Activated naive CD4-positive, alpha-beta T cell treated with anti-CD3 and anti-CD28 coated beads, Interleukin-2, amount 50 U/mL, for 72 hours (primary cell): ENCODE measurements at regions not wholly inside any gene's neighbourhood (a gene's known extent, or its start where the extent isn't known, plus 50 kb on each side); places are given as distances from the start of the nearest gene placed in this dataset.
A peak's percentile ranks its signal among the peaks of the same experiment; 100 is the strongest.
"Not testable (repeated sequence)": the region's sequence is repeated elsewhere in the genome, so short reads cannot be mapped to it uniquely, and the experiment has no call there.

Experiments used
- ATAC-seq, 2 donors: fragments of 150-1000 bp; cut with Tn5 transposase; 2 replicates each; pipeline ENCODE4 v1.10.0; 2021; ENCODE audit warnings: mild to moderate bottlenecking in 2 of 2, moderate library complexity in 2 of 2
- DNase-seq, 2 donors: peaks; one replicate each; pipeline ENCODE4 v3.0.0; 2021 to 2022; ENCODE audit warnings: low spot score in 2 of 2
- H3K27ac Mint-ChIP-seq, 2 donors: one replicate each; pipeline ENCODE4 v1.8.0; 2022; ENCODE audit warnings: mild to moderate bottlenecking in 2 of 2, mixed read lengths in 2 of 2
- H3K36me3 Mint-ChIP-seq, 2 donors: one replicate each; pipeline ENCODE4 v1.8.0; 2022; ENCODE audit warnings: mixed read lengths in 2 of 2
- H3K9me3 Mint-ChIP-seq, 2 donors: one replicate each; pipeline ENCODE4 v1.8.0; 2022; ENCODE audit warnings: mixed read lengths in 2 of 2

DNA sequence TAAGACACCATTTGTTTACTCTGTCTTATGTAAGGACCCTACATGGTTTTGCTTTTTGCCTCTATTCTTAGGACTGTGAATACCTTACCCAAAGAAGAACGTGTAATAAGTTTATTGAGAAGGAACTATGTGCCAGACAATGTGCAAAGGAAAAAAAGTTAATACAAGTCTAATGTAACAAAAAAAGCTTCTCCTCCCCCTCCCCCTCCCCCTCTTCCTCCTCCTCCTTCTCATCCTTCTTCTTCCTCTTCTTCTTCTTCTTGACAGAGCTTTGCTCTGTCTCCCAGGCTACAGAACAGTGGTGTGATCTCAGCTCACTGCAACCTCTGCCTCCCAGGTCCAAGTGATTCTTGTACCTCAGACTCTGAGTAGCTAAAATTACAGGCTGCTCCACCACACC, 50.9 kb upstream of the MITF start:
- DNase-seq (no peak), ATAC-seq (no peak)
- Mint-ChIP-seq H3K36me3 (no peaks in the 10 kb centered on the region), H3K27ac (no peak overlapping the region), H3K9me3 (no peaks in the 10 kb centered on the region)

GRCh38 chr3:69687641-69688040, 51.6 kb upstream of the MITF start:
- no peak for DNase-seq
- Mint-ChIP-seq H3K27ac (no peak overlapping the region), H3K9me3 (no peaks in the 10 kb centered on the region), H3K36me3 (no peaks in the 10 kb centered on the region)
- ATAC-seq, result no peak

DNA sequence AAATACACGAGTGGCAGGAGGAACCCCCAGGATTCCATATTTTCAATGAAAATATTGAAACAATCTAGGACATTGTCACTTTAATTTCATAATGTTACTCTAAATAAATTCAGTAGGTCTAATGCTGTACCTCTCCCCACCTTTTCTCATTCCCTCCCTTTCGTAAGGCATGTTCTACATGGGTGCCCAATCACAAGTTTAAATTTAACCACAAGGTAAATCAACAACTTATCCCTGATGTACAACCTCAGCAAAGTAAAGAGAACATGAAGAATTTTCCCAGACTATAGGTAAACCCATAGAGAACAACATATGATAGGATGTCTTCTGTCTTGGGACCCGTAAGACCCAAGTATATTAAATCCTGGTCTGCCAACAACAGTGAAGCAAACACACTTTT, 53.2 kb upstream of the MITF start:
- ATAC-seq (no peak), DNase-seq (no peak)
- H3K36me3 Mint-ChIP-seq, result no peaks in the 10 kb centered on the region
- no peaks in the 10 kb centered on the region for H3K9me3 Mint-ChIP-seq
- no peak overlapping the region for H3K27ac Mint-ChIP-seq

GRCh38 chr3:69684309-69684961, 54.8 kb upstream of the MITF start:
- Mint-ChIP-seq H3K9me3 (no peaks in the 10 kb centered on the region), H3K36me3 (no peaks in the 10 kb centered on the region)
- DNase-seq, result no peak

DNA sequence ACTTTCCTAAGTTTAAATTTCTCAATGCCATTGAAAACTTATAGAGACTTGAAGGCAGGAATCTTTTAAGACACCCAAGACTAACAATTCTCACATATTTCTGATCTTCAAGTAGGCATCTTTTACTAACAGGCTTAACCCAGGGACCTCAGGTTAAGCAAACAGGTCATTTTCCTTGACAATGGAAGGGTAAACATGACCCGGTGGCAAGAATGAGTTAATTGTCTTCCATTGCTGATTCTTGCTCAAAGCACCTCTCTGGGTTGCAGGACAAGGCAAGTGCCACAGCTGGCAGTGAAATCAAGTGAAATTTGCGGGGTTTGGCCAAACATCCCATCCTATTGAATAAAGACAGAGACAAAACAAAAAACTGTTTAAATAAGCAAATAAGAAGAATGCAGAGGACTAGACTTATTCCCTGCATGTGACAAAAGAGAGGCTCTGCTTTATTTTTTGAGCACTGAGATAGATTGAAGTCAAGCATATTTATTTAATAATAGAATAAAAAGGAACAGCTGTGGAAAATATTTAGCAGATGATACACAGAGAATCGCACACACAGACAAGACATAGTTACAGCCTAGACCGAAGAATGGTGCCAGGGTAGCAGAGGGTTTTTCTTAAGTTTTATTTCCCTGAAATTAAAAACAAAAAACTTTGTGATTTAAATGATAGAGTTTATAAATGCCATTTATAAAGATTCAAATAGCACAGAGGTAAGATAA, 56.0 kb upstream of the MITF start:
- DNase-seq (no peak), ATAC-seq (no peak)
- H3K36me3 Mint-ChIP-seq, result no peaks in the 10 kb centered on the region
- no peaks in the 10 kb centered on the region for H3K9me3 Mint-ChIP-seq
- H3K27ac Mint-ChIP-seq, result no peak overlapping the region

More at GRCh38 chr3:69684309-69684961, 54.8 kb upstream of the MITF start:
- H3K27ac Mint-ChIP-seq, result no peak overlapping the region
- ATAC-seq, result no peak

DNA sequence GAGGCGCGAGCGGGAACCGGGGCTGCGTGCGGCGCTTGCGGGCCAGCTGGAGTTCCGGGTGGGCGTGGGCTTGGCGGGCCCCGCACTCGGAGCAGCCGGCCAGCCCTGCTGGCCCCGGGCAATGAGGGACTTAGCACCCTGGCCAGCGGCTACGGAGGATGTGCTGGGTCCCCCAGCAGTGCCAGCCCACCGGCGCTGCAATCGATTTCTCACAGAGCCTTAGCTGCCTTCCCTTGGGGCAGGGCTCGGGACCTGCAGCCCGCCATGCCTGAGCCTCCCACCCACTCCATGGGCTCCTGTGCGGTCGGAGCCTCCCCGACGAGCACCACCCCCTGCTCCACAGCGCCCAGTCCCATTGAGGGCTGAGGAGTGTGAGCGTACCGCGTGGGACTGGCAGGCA, 61.8 kb upstream of the MITF start:
- ATAC-seq, H3K9me3 Mint-ChIP-seq, H3K27ac Mint-ChIP-seq, H3K36me3 Mint-ChIP-seq, DNase-seq: not testable (repeated sequence)

- DNase-seq, result no peak
- ATAC-seq, result no peak
- Mint-ChIP-seq H3K36me3 (no peaks in the 10 kb centered on the region), H3K27ac (no peak overlapping the region), H3K9me3 (no peaks in the 10 kb centered on the region)
Measured at GRCh38 chr3:69675786-69676530, 63.3 kb upstream of the MITF start.

GRCh38 chr3:69674752-69675151, 64.5 kb upstream of the MITF start:
- ATAC-seq, result no peak
- Mint-ChIP-seq H3K36me3 (no peaks in the 10 kb centered on the region), H3K9me3 (no peaks in the 10 kb centered on the region), H3K27ac (no peak overlapping the region)
- no peak for DNase-seq

GRCh38 chr3:69671082-69671952, 67.9 kb upstream of the MITF start:
- no peak for ATAC-seq
- Mint-ChIP-seq H3K27ac (no peak overlapping the region), H3K9me3 (no peaks in the 10 kb centered on the region), H3K36me3 (no peaks in the 10 kb centered on the region)
- peak in 1 of 2 donors; percentile 13 for DNase-seq

GRCh38 chr3:69669070-69669469, 70.2 kb upstream of the MITF start:
- ATAC-seq (no peak), DNase-seq (no peak)
- Mint-ChIP-seq H3K27ac (no peak overlapping the region), H3K9me3 (no peaks in the 10 kb centered on the region), H3K36me3 (no peaks in the 10 kb centered on the region)

- no peak for ATAC-seq
- no peaks in the 10 kb centered on the region for H3K36me3 Mint-ChIP-seq
- no peaks in the 10 kb centered on the region for H3K9me3 Mint-ChIP-seq
- H3K27ac Mint-ChIP-seq, result no peak overlapping the region
- DNase-seq, result no peak
Measured at GRCh38 chr3:69665026-69665737, 74.1 kb upstream of the MITF start.

DNA sequence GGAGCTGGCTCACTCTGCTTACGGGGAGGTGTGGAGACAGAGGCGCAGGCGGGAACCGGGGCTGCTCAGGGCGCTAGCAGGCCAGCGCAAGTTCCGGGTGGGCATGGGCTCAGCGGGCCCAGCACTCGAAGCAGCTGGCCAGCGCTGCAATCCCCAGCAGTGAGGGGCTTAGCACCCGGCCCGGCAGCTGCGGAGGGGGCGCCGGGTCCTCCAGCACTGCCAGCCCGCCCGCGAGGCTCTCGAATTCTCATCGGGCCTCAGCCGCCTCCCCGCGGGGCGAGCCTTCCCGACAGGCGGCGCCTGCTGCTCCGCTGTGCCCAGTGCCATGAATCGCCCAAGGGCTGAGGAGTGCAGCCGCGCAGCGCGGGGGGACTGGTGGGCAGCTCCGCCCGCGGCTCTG, 78.6 kb upstream of the MITF start:
- DNase-seq (no peak), ATAC-seq (no peak)
- no peak overlapping the region for H3K27ac Mint-ChIP-seq
- no peaks in the 10 kb centered on the region for H3K36me3 Mint-ChIP-seq
- H3K9me3 Mint-ChIP-seq, result peaks cover 0 to 6% of the 10 kb centered on the region in 2 donors

DNA sequence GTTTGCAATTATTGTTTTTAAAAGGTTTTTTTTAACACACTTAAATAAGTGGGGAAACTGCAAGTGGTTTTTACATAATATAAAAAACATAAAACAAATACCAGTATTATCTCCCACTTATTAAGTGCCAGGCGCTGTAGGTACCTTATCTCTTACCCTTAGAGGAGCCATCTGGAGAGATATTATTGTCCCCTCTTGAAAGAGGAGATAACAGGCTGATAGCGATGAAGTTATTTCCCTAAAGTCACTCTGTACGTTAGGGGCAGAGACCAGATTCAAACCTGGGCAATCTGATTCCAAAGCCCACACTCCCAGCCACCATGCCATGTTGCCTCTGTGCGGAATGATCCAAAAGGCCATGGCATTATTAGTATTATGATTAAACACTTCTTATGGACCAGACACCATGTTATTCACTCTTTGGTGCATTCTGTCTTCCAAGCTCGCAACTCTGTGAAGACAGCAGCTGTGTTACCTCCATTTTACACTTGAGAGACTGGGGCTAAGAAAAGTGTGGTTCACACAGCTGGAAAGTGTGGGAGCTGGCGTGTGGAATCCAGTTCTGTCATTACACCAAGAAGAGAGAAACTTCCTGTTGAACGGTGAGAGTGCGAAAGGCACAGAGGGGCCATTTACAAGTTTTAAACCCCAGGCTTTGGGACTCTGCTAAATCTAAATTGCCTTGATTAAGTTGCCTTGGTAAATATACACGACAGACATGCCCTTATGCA, 79.9 kb upstream of the MITF start:
- H3K27ac Mint-ChIP-seq, result no peak overlapping the region
- peaks cover 0 to 6% of the 10 kb centered on the region in 2 donors for H3K9me3 Mint-ChIP-seq
- DNase-seq (no peak), ATAC-seq (no peak)
- H3K36me3 Mint-ChIP-seq, result no peaks in the 10 kb centered on the region

DNA sequence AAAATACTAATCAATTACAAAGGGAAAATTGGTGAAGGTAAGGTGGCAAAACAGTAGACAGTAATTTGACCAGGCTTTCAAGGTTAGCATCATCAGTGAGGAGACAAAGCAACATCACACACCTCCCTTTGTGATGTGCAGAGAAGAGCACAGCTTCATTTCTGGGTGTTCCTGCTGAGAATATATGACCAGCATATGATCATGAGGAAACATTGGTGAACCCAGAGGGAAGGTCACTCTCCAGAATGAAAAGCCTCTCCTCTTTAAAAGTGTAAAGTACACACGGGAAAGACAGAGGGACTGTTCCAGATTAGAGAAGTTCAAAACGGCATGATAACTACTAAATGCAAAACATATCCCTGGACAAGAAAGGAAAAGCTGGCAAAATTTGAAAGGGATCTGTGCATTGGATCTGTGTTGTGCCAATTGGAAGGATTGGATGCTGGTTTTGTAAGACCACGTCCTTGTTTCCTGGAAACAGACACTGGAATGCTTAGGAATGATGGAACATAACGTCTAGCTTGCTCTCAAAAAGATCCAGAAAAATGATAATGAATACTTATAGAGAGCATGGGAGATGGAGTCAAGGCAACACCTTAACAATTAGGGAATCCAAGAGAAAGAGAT, 80.6 kb upstream of the MITF start:
- ATAC-seq, result no peak
- no peak for DNase-seq
- Mint-ChIP-seq H3K27ac (no peak overlapping the region), H3K9me3 (peaks cover 0 to 6% of the 10 kb centered on the region in 2 donors), H3K36me3 (no peaks in the 10 kb centered on the region)

DNA sequence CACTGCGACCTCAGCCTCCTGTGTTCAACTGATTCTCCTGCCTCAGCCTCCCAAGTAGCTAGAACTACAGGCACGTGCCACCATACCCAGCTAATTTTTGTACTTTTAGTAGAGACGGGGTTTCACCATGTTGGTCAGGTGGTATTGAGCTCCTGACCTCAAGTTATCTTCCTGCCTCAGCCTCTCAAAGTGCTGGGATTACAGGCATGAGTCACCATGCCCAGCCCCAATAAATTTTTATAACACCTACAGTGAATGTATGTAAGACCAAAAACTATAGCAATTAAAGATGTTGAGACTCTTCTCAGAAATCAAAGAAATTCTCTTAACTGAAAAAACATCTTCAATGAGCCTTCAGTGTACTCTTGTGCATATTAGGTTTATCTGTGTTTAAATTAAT, 82.2 kb upstream of the MITF start:
- not testable (repeated sequence) for H3K9me3 Mint-ChIP-seq, DNase-seq, ATAC-seq, H3K36me3 Mint-ChIP-seq, H3K27ac Mint-ChIP-seq
